Mesenchymal stem cell (in vitro differentiated cells and primary cell): ENCODE measurements at regions not wholly inside any gene's neighbourhood (a gene's known extent, or its start where the extent isn't known, plus 50 kb on each side); places are given as distances from the start of the nearest gene placed in this dataset.
"Not testable (repeated sequence)": the region's sequence is repeated elsewhere in the genome, so short reads cannot be mapped to it uniquely, and the experiment has no call there.

Experiments used
- DNase-seq: peaks from one replicate; pipeline ENCODE4 v3.0.0-alpha.2; 2013
- H2AFZ ChIP-seq: one replicate; pipeline ENCODE4 v1.6.1; 2013; ENCODE audit warnings: low read depth, mild to moderate bottlenecking, control low read depth, inconsistent platforms, low read length, moderate library complexity
- H2AK5ac ChIP-seq: 2 replicates; pipeline ENCODE4 v1.6.1; 2013; ENCODE audit warnings: low read length, moderate library complexity, mild to moderate bottlenecking, inconsistent platforms; ENCODE audit not compliant: severe bottlenecking
- H2BK120ac ChIP-seq: one replicate; pipeline ENCODE4 v1.6.1; 2013; ENCODE audit warnings: low read depth, mild to moderate bottlenecking, inconsistent platforms, low read length, moderate library complexity
- H2BK12ac ChIP-seq, 2 experiments: one replicate each; pipeline ENCODE4 v1.6.1; 2013; ENCODE audit warnings: inconsistent platforms in 2 of 2, low read length in 2 of 2, mild to moderate bottlenecking in 2 of 2, moderate library complexity in 2 of 2, control low read depth in 1 of 2
- H2BK15ac ChIP-seq: one replicate; pipeline ENCODE4 v1.6.1; 2013; ENCODE audit warnings: mild to moderate bottlenecking, low read depth, inconsistent platforms; ENCODE audit not compliant: poor library complexity, severe bottlenecking
- H2BK5ac ChIP-seq: 2 replicates; pipeline ENCODE4 v1.6.1; 2013; ENCODE audit warnings: low read depth, mild to moderate bottlenecking, low read length, control low read depth, inconsistent platforms; ENCODE audit not compliant: poor library complexity, severe bottlenecking
- H3K14ac ChIP-seq, 2 experiments: one replicate each; pipeline ENCODE4 v1.6.1; 2013; ENCODE audit warnings: inconsistent platforms in 2 of 2, low read length in 2 of 2, control low read depth in 1 of 2, mild to moderate bottlenecking in 1 of 2, moderate library complexity in 1 of 2
- H3K18ac ChIP-seq, 2 experiments: one replicate each; pipeline ENCODE4 v1.6.1; 2013; ENCODE audit warnings: inconsistent platforms in 2 of 2, low read length in 2 of 2, control low read depth in 1 of 2, low read depth in 1 of 2, mild to moderate bottlenecking in 1 of 2
- H3K23ac ChIP-seq, 2 experiments: one replicate each; pipeline ENCODE4 v1.6.1; 2013; ENCODE audit warnings: inconsistent platforms in 2 of 2, low read length in 2 of 2, mild to moderate bottlenecking in 2 of 2, moderate library complexity in 2 of 2, control low read depth in 1 of 2
- H3K27ac ChIP-seq: 2 replicates; pipeline ENCODE4 v1.5.1; 2013; ENCODE audit warnings: mild to moderate bottlenecking, moderate library complexity, low read length, control low read depth, inconsistent platforms; ENCODE audit not compliant: poor library complexity, severe bottlenecking
- H3K27me3 ChIP-seq, 2 experiments: 2 replicates each; pipeline versions ENCODE4 v1.6.1 to v1.7.0; 2013; ENCODE audit warnings: low read length in 2 of 2, mild to moderate bottlenecking in 2 of 2, moderate library complexity in 2 of 2, control low read depth in 1 of 2, inconsistent platforms in 1 of 2; ENCODE audit not compliant: control insufficient read depth in 1 of 2, insufficient read depth in 1 of 2
- H3K36me3 ChIP-seq, 2 experiments: 2 replicates each; pipeline versions ENCODE4 v1.6.1 to v1.7.0; 2013; ENCODE audit warnings: low read length in 2 of 2, control low read depth in 1 of 2, inconsistent platforms in 1 of 2, low read depth in 1 of 2, mild to moderate bottlenecking in 1 of 2; ENCODE audit not compliant: insufficient read depth in 2 of 2, control insufficient read depth in 1 of 2
- H3K4ac ChIP-seq, 2 experiments: one replicate each; pipeline ENCODE4 v1.6.1; 2013; ENCODE audit warnings: inconsistent platforms in 2 of 2, low read length in 2 of 2, mild to moderate bottlenecking in 2 of 2, moderate library complexity in 2 of 2, control low read depth in 1 of 2, low read depth in 1 of 2
- H3K4me1 ChIP-seq: 2 replicates; pipeline ENCODE4 v1.6.1; 2013; ENCODE audit warnings: low read depth, low read length, control low read depth; ENCODE audit not compliant: control insufficient read depth, insufficient read depth
- H3K4me2 ChIP-seq: 2 replicates; pipeline ENCODE4 v1.6.1; 2013; ENCODE audit warnings: low read length, mild to moderate bottlenecking, inconsistent platforms; ENCODE audit not compliant: poor library complexity, severe bottlenecking
- H3K4me3 ChIP-seq, 2 experiments: 2 replicates each; pipeline versions ENCODE4 v1.5.1 to v1.7.0; 2013; ENCODE audit warnings: low read length in 2 of 2, mild to moderate bottlenecking in 2 of 2, control low read depth in 1 of 2, low read depth in 1 of 2; ENCODE audit not compliant: insufficient read depth in 1 of 2
- H3K79me1 ChIP-seq: replicated peaks from 2 replicates; pipeline ENCODE4 v1.6.1; 2013; ENCODE audit warnings: mild to moderate bottlenecking, control low read depth, low read length, inconsistent platforms; ENCODE audit not compliant: poor library complexity, severe bottlenecking
- H3K9ac ChIP-seq: 2 replicates; pipeline ENCODE4 v1.7.0; 2013; ENCODE audit warnings: mild to moderate bottlenecking, low read length, moderate library complexity
- H3K9me3 ChIP-seq: 2 replicates; pipeline ENCODE4 v1.7.0; 2013; ENCODE audit warnings: mild to moderate bottlenecking, low read length; ENCODE audit not compliant: control insufficient read depth
- H4K8ac ChIP-seq: one replicate; pipeline ENCODE4 v1.6.1; 2013; ENCODE audit warnings: inconsistent platforms, mild to moderate bottlenecking, low read length, moderate library complexity
- H4K91ac ChIP-seq: one replicate; pipeline ENCODE4 v1.6.1; 2013; ENCODE audit warnings: mild to moderate bottlenecking, low read length, inconsistent platforms
- WGBS: methylation state at CpG from one replicate; pipeline ENCODE4 v1.1.7; 2013; ENCODE audit warnings: mixed read lengths; 5-methylcytosine and 5-hydroxymethylcytosine counted together

DNA sequence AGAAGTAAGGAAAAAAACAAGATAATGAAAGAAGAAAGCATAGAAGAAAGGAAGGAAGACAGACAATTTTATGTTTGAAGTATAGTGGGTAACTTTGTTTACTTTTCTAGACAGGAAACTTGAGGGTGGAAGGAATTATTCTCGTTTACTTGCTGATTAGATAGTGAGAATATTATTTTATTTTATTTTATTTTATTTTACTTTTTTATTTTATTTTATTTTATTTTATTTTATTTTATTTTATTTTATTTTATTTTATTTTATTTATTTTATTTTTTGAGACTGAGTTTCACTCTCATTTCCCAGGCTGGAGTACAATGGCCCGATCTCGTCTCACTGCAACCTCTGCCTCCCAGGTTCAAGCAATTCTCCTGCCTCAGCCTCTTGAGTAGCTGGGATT, 623.1 kb upstream of the COX7C start:
- not testable (repeated sequence) for H3K36me3 ChIP-seq, H3K18ac ChIP-seq, H3K27ac ChIP-seq, H2AK5ac ChIP-seq, H4K8ac ChIP-seq, H2BK15ac ChIP-seq, H3K4me1 ChIP-seq, H3K4ac ChIP-seq, H3K27me3 ChIP-seq, H2AFZ ChIP-seq, DNase-seq, H3K4me3 ChIP-seq, H2BK12ac ChIP-seq, H4K91ac ChIP-seq, H3K4me2 ChIP-seq, H3K14ac ChIP-seq, H2BK120ac ChIP-seq, H3K9ac ChIP-seq, H3K23ac ChIP-seq, H2BK5ac ChIP-seq, H3K79me1 ChIP-seq
- WGBS: 100% methylated on average over 2 of the region's 3 CpGs
- peaks cover 12% of the 10 kb centered on the region for H3K9me3 ChIP-seq

DNA sequence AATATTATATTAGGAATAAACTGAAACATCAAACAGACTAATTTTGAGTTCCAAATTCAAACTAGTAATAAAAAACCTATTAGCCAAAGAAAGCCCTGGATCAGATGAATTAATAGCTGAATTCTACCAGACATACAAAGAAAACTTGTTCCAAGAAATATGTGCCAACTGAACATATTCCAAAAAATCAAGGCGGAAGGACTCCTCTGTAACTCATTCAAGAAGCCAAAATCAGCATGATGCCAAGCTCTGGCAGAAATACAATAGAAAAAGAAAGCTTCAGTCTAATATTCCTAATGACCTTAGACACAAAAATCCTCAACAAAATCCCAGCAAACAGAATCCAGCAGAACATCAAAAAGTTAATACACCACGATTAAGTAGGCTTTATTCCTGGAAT, 619.1 kb upstream of the COX7C start:
- Histone ChIP-seq H2AK5ac (no peak overlapping the region), H2BK12ac (no peak overlapping the region), H4K8ac (no peak overlapping the region), H4K91ac (no peak overlapping the region), H3K27me3 (no peaks in the 10 kb centered on the region), H3K4ac (no peak overlapping the region), H3K9ac (no peak overlapping the region), H3K14ac (no peak overlapping the region), H2BK120ac (no peak overlapping the region), H3K23ac (no peak overlapping the region), H3K36me3 (no peaks in the 10 kb centered on the region), H2BK5ac (no peak overlapping the region), H2AFZ (no peak overlapping the region), H3K9me3 (peaks cover 5% of the 10 kb centered on the region), H3K4me1 (no peaks in the 10 kb centered on the region), H3K4me3 (no peak overlapping the region), H3K27ac (no peak overlapping the region), H2BK15ac (no peak overlapping the region), H3K18ac (no peak overlapping the region), H3K4me2 (no peak overlapping the region), H3K79me1 (no peaks in the 10 kb centered on the region)
- no peak for DNase-seq
- 40% methylated on average over 2 of the region's 2 CpGs for WGBS

DNA sequence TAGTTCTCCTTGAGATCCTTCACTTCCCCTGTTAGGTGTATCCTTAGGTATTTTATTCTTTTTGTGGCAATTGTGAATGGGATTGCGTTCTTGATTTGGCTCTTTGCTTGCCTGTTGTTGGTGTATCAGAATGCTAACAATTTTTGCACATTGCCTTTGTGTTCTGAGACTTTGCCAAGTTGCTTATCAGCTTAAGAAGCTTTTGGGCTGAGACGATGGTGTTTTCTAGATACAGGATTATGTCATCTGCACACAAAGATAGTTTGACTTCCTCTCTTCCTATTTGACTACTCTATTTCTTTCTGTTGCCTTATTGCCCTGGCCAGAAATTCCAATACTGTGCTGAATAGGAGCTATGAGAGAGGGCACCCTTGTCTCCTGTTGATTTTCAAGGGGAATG, 609.4 kb upstream of the COX7C start:
- no peaks in the 10 kb centered on the region for H3K4me1 ChIP-seq
- no peak overlapping the region for H3K4ac ChIP-seq
- no peak overlapping the region for H2AFZ ChIP-seq
- 100% methylated on average over 1 of the region's 2 CpGs for whole genome bisulfite sequencing
- no peaks in the 10 kb centered on the region for H3K27me3 ChIP-seq
- H3K27ac ChIP-seq: no peak overlapping the region
- H3K36me3 ChIP-seq: no peaks in the 10 kb centered on the region
- no peak overlapping the region for H4K91ac ChIP-seq
- H3K9ac ChIP-seq: no peak overlapping the region
- H4K8ac ChIP-seq: no peak overlapping the region
- H3K18ac ChIP-seq: no peak overlapping the region
- H3K9me3 ChIP-seq: peaks cover 22% of the 10 kb centered on the region
- H2BK12ac ChIP-seq: no peak overlapping the region
- no peak overlapping the region for H3K4me3 ChIP-seq
- no peak overlapping the region for H3K23ac ChIP-seq
- no peak overlapping the region for H3K4me2 ChIP-seq
- no peak overlapping the region for H2BK120ac ChIP-seq
- no peaks in the 10 kb centered on the region for H3K79me1 ChIP-seq
- H3K14ac ChIP-seq: no peak overlapping the region
- no peak overlapping the region for H2BK5ac ChIP-seq
- no peak overlapping the region for H2BK15ac ChIP-seq
- no peak overlapping the region for H2AK5ac ChIP-seq
- DNase-seq: no peak

DNA sequence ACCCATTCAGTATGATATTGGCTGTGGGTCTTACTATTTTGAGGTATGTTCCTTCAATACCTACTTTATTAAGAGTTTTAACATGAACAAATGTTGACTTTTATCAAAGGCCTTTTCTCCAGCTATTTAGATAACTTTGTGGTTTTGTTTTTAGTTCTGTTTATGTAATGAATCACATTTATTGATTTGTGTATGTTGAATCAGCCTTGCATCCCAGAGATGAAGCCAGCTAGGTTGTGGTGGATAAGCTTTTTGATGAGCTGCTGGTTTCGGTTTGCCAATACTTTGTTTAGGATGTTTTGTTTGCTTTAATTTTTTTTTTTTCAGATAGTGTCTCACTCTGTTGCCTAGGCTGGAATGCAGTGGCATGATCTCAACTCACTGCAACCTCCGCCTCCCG, 609.0 kb upstream of the COX7C start:
- Histone ChIP-seq H2BK5ac (no peak overlapping the region), H3K27ac (no peak overlapping the region), H4K8ac (no peak overlapping the region), H2BK12ac (no peak overlapping the region), H3K79me1 (no peaks in the 10 kb centered on the region), H2BK15ac (no peak overlapping the region), H3K4me1 (no peaks in the 10 kb centered on the region), H3K4me3 (no peak overlapping the region), H2AK5ac (no peak overlapping the region), H2BK120ac (no peak overlapping the region), H3K9me3 (peaks cover 22% of the 10 kb centered on the region), H3K27me3 (no peaks in the 10 kb centered on the region), H4K91ac (no peak overlapping the region), H2AFZ (no peak overlapping the region), H3K18ac (no peak overlapping the region), H3K14ac (no peak overlapping the region), H3K36me3 (no peaks in the 10 kb centered on the region), H3K4me2 (no peak overlapping the region), H3K9ac (no peak overlapping the region), H3K4ac (no peak overlapping the region), H3K23ac (no peak overlapping the region)
- 92% methylated on average over 3 of the region's 3 CpGs for WGBS
- DNase-seq: no peak
